Smooth muscle cell (in vitro differentiated cells): ENCODE measurements at regions not wholly inside any gene's neighbourhood (a gene's known extent, or its start where the extent isn't known, plus 50 kb on each side); places are given as distances from the start of the nearest gene placed in this dataset.

ENCODE experiments used
- DNase-seq: peaks from one replicate; lab custom pipeline; 2025; ENCODE audit not compliant: unreplicated experiment; lab: John Stamatoyannopoulos, UW
- H2AFZ ChIP-seq: fragments of 200-600 bp; sonication (generic); 2 replicates; pipeline ENCODE4 v1.6.0; 2016; ENCODE audit warnings: antibody characterized with exemption, low read depth, mild to moderate bottlenecking
- H3F3A ChIP-seq: fragments of 200-600 bp; sonication (generic); 2 replicates; pipeline ENCODE4 v1.6.0; 2017; ENCODE audit warnings: antibody characterized with exemption, low read depth
- H3K27ac ChIP-seq: fragments of 200-600 bp; sonication (generic); 2 replicates; pipeline ENCODE4 v1.5.1; 2016; ENCODE audit warnings: low read depth, mild to moderate bottlenecking
- H3K27me3 ChIP-seq: fragments of 200-600 bp; sonication (generic); 2 replicates; pipeline ENCODE4 v1.6.1; 2016; ENCODE audit warnings: low read depth, mild to moderate bottlenecking
- H3K36me3 ChIP-seq: fragments of 200-600 bp; sonication (generic); 2 replicates; pipeline ENCODE4 v1.5.1; 2016; ENCODE audit warnings: low read depth
- H3K4me1 ChIP-seq: fragments of 200-600 bp; sonication (generic); 2 replicates; pipeline ENCODE4 v1.5.1; 2016; ENCODE audit warnings: low read depth
- H3K4me2 ChIP-seq: fragments of 200-600 bp; sonication (generic); 2 replicates; pipeline ENCODE4 v1.6.0; 2016; ENCODE audit warnings: mild to moderate bottlenecking
- H3K4me3 ChIP-seq: fragments of 200-600 bp; sonication (generic); 2 replicates; pipeline ENCODE4 v1.5.1; 2016; ENCODE audit warnings: mild to moderate bottlenecking
- H3K79me2 ChIP-seq: fragments of 200-600 bp; sonication (generic); 2 replicates; pipeline ENCODE4 v1.6.0; 2016; ENCODE audit warnings: low read depth, mild to moderate bottlenecking
- H3K9ac ChIP-seq: fragments of 200-600 bp; sonication (generic); 2 replicates; pipeline ENCODE4 v1.6.0; 2016; ENCODE audit warnings: low read depth
- H3K9me3 ChIP-seq: fragments of 200-600 bp; sonication (generic); replicated peaks from 2 replicates; pipeline ENCODE4 v1.5.1; 2016; ENCODE audit warnings: low read depth
- H4K20me1 ChIP-seq: fragments of 200-600 bp; sonication (generic); 2 replicates; pipeline ENCODE4 v1.6.0; 2016; ENCODE audit warnings: low read depth
- CTCF ChIP-seq: fragments of 200-600 bp; sonication (generic); IDR thresholded peaks from 2 replicates; pipeline ENCODE4 v1.5.1; 2017; ENCODE audit warnings: borderline replicate concordance, mild to moderate bottlenecking, antibody characterized with exemption; ENCODE audit not compliant: insufficient read depth, poor library complexity, severe bottlenecking
- WGBS: methylation state at CpG from one replicate; pipeline ENCODE4 v1.1.7; 2016; ENCODE audit warnings: low lambda C conversion rate; 5-methylcytosine and 5-hydroxymethylcytosine counted together

GRCh38 chr2:101577173-101577572 is 102.3 kb upstream of the RFX8 start:
- Histone ChIP-seq H4K20me1 (no peaks in the 10 kb centered on the region), H3K4me3 (no peak overlapping the region), H3K27me3 (peaks cover 13% of the 10 kb centered on the region), H3K79me2 (no peaks in the 10 kb centered on the region), H2AFZ (no peak overlapping the region), H3K9ac (no peak overlapping the region), H3K36me3 (no peaks in the 10 kb centered on the region), H3K4me2 (no peak overlapping the region), H3K9me3 (no peaks in the 10 kb centered on the region), H3K27ac (no peak overlapping the region), H3F3A (no peaks in the 10 kb centered on the region), H3K4me1 (no peaks in the 10 kb centered on the region)
- no peak for DNase-seq
- no peak for TF ChIP-seq CTCF
- 73% methylated on average over 2 of the region's 2 CpGs for WGBS

GRCh38 chr2:101574622-101575021 is 99.7 kb upstream of the RFX8 start:
- H2AFZ ChIP-seq: no peak overlapping the region

GRCh38 chr2:101571951-101572350 is 97.0 kb upstream of the RFX8 start:
- no peak for TF ChIP-seq CTCF
- H3K27me3 ChIP-seq: peaks cover 11% of the 10 kb centered on the region
- H3K79me2 ChIP-seq: no peaks in the 10 kb centered on the region
- H3K9me3 ChIP-seq: no peaks in the 10 kb centered on the region
- no peak overlapping the region for H3K9ac ChIP-seq
- H3K4me1 ChIP-seq: no peaks in the 10 kb centered on the region
- peaks cover 3% of the 10 kb centered on the region for H3F3A ChIP-seq
- H2AFZ ChIP-seq: no peak overlapping the region
- DNase-seq: no peak
- H3K36me3 ChIP-seq: no peaks in the 10 kb centered on the region
- no peak overlapping the region for H3K27ac ChIP-seq
- no peaks in the 10 kb centered on the region for H4K20me1 ChIP-seq
- no peak overlapping the region for H3K4me2 ChIP-seq
- no peak overlapping the region for H3K4me3 ChIP-seq
- WGBS: 93% methylated on average over 1 of the region's 1 CpG

More at GRCh38 chr2:101574622-101575021, 99.7 kb upstream of the RFX8 start:
- H3K36me3 ChIP-seq: no peaks in the 10 kb centered on the region
- H3K4me3 ChIP-seq: no peak overlapping the region
- 63% methylated on average over 6 of the region's 6 CpGs for WGBS
- H3K9me3 ChIP-seq: no peaks in the 10 kb centered on the region
- peaks cover 3% of the 10 kb centered on the region for H3F3A ChIP-seq
- no peak for DNase-seq
- no peaks in the 10 kb centered on the region for H3K4me1 ChIP-seq
- no peak overlapping the region for H3K27ac ChIP-seq
- H3K27me3 ChIP-seq: peaks cover 6% of the 10 kb centered on the region
- TF ChIP-seq CTCF: no peak
- no peak overlapping the region for H3K4me2 ChIP-seq
- H4K20me1 ChIP-seq: no peaks in the 10 kb centered on the region
- H3K79me2 ChIP-seq: no peaks in the 10 kb centered on the region
- no peak overlapping the region for H3K9ac ChIP-seq

- no peak for TF ChIP-seq CTCF
- Histone ChIP-seq H3K9ac (no peak overlapping the region), H3K27ac (peak overlapping the region; percentile 57), H3K4me3 (no peak overlapping the region), H3K36me3 (no peaks in the 10 kb centered on the region), H3K4me1 (no peaks in the 10 kb centered on the region), H4K20me1 (no peaks in the 10 kb centered on the region), H3K4me2 (peak overlapping the region; percentile 59), H3K9me3 (no peaks in the 10 kb centered on the region), H3K27me3 (peaks cover 22% of the 10 kb centered on the region), H2AFZ (no peak overlapping the region), H3K79me2 (no peaks in the 10 kb centered on the region), H3F3A (peaks cover 3% of the 10 kb centered on the region)
- 18% methylated on average over 7 of the region's 7 CpGs for WGBS
- DNase-seq: no peak
These were observed 95.1 kb upstream of the RFX8 start for GRCh38 chr2:101569886-101570520.
